ENCODE measurements at regions not wholly inside any gene's neighbourhood (a gene's known extent, or its start where the extent isn't known, plus 50 kb on each side); places are given as distances from the start of the nearest gene placed in this dataset.

DNA sequence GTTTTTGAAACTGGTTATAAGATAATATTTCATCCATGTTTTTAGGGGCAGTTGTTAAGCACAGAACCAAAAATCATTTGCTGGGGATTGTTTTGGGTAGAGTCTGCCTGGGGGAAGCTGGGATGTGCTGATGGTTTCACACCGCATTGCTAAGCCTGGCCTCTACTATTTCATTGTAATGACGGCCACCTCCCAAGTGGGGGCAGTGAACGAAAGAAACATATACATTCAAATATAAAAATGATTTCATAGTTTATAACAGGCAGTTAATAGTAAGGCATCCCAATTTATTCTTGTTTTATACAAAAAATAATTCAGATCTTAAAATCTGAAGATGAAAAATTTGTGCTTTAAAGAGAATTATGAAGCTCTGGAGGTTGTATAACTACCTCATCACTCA, 750.8 kb downstream of the REEP3 start (continued):
- TF ChIP-seq, protein P1, sequence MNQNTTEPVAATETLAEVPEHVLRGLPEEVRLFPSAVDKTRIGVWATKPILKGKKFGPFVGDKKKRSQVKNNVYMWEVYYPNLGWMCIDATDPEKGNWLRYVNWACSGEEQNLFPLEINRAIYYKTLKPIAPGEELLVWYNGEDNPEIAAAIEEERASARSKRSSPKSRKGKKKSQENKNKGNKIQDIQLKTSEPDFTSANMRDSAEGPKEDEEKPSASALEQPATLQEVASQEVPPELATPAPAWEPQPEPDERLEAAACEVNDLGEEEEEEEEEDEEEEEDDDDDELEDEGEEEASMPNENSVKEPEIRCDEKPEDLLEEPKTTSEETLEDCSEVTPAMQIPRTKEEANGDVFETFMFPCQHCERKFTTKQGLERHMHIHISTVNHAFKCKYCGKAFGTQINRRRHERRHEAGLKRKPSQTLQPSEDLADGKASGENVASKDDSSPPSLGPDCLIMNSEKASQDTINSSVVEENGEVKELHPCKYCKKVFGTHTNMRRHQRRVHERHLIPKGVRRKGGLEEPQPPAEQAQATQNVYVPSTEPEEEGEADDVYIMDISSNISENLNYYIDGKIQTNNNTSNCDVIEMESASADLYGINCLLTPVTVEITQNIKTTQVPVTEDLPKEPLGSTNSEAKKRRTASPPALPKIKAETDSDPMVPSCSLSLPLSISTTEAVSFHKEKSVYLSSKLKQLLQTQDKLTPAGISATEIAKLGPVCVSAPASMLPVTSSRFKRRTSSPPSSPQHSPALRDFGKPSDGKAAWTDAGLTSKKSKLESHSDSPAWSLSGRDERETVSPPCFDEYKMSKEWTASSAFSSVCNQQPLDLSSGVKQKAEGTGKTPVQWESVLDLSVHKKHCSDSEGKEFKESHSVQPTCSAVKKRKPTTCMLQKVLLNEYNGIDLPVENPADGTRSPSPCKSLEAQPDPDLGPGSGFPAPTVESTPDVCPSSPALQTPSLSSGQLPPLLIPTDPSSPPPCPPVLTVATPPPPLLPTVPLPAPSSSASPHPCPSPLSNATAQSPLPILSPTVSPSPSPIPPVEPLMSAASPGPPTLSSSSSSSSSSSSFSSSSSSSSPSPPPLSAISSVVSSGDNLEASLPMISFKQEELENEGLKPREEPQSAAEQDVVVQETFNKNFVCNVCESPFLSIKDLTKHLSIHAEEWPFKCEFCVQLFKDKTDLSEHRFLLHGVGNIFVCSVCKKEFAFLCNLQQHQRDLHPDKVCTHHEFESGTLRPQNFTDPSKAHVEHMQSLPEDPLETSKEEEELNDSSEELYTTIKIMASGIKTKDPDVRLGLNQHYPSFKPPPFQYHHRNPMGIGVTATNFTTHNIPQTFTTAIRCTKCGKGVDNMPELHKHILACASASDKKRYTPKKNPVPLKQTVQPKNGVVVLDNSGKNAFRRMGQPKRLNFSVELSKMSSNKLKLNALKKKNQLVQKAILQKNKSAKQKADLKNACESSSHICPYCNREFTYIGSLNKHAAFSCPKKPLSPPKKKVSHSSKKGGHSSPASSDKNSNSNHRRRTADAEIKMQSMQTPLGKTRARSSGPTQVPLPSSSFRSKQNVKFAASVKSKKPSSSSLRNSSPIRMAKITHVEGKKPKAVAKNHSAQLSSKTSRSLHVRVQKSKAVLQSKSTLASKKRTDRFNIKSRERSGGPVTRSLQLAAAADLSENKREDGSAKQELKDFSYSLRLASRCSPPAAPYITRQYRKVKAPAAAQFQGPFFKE (tag by site-specific recombination; IDR thresholded peaks at IDR 0.05; ENCODE audit: borderline replicate concordance) = no peak
- TF ChIP-seq KLF16 (tag by site-specific recombination; IDR thresholded peaks at IDR 0.05) = no peak

DNA sequence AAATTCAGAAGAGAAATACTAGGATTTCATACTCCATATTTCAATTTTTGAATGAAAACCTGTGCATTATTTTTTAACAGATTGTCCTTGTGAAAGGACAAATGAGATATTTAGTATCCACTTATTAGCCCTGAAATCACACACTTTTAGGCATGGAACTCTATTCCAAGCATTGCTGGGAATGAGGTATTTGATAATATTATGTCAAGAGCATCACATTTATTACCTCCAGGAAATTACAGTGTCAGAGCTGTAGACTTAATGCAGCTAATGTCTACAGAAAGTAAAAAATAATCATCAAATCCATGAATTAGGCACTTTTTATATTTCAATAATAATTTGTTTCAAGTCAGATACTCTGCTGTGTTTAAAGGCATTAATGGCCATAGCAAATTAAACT, 753.8 kb downstream of the REEP3 start:
- Histone ChIP-seq H3K9me3 (ENCODE audit: control insufficient read depth, insufficient read depth, low read depth, low read length) (no peaks in the 10 kb centered on the region), H3K36me3 (ENCODE audit: control insufficient read depth in 2 of 2, insufficient read depth in 1 of 2, low read length in 2 of 2) (no peaks in the 10 kb centered on the region), H3K4me1 (ENCODE audit: control insufficient read depth, insufficient read depth, low read length) (no peaks in the 10 kb centered on the region), H3K4me3 (ENCODE audit: low read depth, low read length) (no peak overlapping the region), H3K27ac (ENCODE audit: extremely low read depth, low read depth, low read length) (no peak overlapping the region)
- ChIA-PET CTCF (no interaction called here), POLR2A (no interaction called here)
- no peak for TF ChIP-seq GLI2 (tag by site-specific recombination; IDR thresholded peaks at IDR 0.05; ENCODE audit: borderline replicate concordance, low read depth)
- no peak for TF ChIP-seq ZNF23 (tag by site-specific recombination; IDR thresholded peaks at IDR 0.05; ENCODE audit: borderline replicate concordance)

DNA sequence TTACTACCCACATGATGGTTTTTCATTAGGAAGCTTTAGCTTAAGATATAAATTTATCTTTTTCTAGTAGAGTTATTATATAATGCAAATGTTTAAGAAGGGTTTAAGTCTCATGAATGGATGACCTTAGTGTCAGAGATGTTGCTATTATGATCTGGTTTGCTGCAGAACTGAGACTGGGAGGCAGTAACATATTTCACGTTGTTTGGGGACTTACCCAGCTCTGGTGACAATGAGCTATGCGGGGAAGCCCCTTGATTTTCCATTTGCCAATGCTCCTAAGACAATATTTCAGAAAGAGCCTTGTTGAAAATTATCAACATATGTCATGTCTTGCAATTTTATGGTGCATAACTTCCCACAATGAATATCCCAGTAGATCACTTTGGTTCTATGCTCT, 754.6 kb downstream of the REEP3 start:
- ChIA-PET CTCF (no interaction called here), POLR2A (no interaction called here)
- Histone ChIP-seq H3K27ac (ENCODE audit: extremely low read depth, low read depth, low read length) (no peak overlapping the region), H3K36me3 (ENCODE audit: control insufficient read depth in 2 of 2, insufficient read depth in 1 of 2, low read length in 2 of 2) (no peaks in the 10 kb centered on the region), H3K9me3 (ENCODE audit: control insufficient read depth, insufficient read depth, low read depth, low read length) (no peaks in the 10 kb centered on the region), H3K4me3 (ENCODE audit: low read depth, low read length) (no peak overlapping the region), H3K4me1 (ENCODE audit: control insufficient read depth, insufficient read depth, low read length) (no peaks in the 10 kb centered on the region)
- TF ChIP-seq, protein P2, sequence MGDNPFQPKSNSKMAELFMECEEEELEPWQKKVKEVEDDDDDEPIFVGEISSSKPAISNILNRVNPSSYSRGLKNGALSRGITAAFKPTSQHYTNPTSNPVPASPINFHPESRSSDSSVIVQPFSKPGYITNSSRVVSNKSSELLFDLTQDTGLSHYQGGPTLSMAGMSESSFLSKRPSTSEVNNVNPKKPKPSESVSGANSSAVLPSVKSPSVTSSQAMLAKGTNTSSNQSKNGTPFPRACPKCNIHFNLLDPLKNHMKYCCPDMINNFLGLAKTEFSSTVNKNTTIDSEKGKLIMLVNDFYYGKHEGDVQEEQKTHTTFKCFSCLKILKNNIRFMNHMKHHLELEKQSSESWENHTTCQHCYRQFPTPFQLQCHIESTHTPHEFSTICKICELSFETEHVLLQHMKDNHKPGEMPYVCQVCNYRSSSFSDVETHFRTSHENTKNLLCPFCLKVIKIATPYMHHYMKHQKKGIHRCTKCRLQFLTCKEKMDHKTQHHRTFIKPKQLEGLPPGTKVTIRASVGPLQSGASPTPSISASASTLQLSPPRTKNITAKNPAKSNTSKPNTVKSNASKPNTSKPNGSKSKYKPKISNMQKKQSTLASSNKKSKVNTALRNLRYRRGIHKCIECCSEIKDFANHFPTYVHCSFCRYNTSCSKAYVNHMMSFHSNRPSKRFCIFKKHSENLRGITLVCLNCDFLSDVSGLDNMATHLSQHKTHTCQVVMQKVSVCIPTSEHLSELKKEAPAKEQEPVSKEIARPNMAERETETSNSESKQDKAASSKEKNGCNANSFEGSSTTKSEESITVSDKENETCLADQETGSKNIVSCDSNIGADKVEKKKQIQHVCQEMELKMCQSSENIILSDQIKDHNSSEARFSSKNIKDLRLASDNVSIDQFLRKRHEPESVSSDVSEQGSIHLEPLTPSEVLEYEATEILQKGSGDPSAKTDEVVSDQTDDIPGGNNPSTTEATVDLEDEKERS (tag by site-specific recombination; IDR thresholded peaks at IDR 0.05) = no peak
- no peak for TF ChIP-seq ZNF426 (tag by site-specific recombination; IDR thresholded peaks at IDR 0.05)

DNA sequence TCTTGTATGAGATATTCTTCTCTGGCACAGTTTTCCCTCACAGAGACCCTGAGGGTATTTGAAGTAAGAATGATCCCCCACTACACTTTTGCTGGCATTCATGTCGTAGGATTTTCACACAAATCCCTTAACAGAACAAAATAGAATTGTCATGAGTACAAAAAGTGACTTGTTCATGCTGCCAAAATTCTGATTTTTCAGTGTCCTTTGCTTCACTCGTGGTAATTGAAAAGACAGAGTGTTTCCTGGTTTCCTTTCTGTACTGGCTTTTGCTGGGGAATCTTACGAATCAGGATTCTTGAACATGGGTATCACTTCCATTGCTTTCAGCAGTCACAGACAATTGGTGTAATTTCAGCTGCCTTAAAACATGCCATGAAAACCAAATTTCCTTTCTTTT, 756.3 kb downstream of the REEP3 start:
- Histone ChIP-seq H3K36me3 (ENCODE audit: control insufficient read depth in 2 of 2, insufficient read depth in 1 of 2, low read length in 2 of 2) (no peaks in the 10 kb centered on the region), H3K4me1 (ENCODE audit: control insufficient read depth, insufficient read depth, low read length) (no peaks in the 10 kb centered on the region), H3K9me3 (ENCODE audit: control insufficient read depth, insufficient read depth, low read depth, low read length) (no peaks in the 10 kb centered on the region), H3K4me3 (ENCODE audit: low read depth, low read length) (no peak overlapping the region), H3K27ac (ENCODE audit: extremely low read depth, low read depth, low read length) (no peak overlapping the region)
- TF ChIP-seq TCF7L2 (IDR thresholded peaks at IDR 0.05; ENCODE audit: borderline replicate concordance, low read depth, low read length) (no peak), HOXD13 (CRISPR knock-in tag; IDR thresholded peaks at IDR 0.05; ENCODE audit: borderline replicate concordance) (no peak), KLF8 (tag by site-specific recombination; IDR thresholded peaks at IDR 0.05) (no peak), ZNF747 (tag by site-specific recombination; IDR thresholded peaks at IDR 0.05) (no peak)
- ChIA-PET POLR2A (no interaction called here), CTCF (no interaction called here)
